ENCODE measurements at regions not wholly inside any gene's neighbourhood (a gene's known extent, or its start where the extent isn't known, plus 50 kb on each side); places are given as distances from the start of the nearest gene placed in this dataset.

DNA sequence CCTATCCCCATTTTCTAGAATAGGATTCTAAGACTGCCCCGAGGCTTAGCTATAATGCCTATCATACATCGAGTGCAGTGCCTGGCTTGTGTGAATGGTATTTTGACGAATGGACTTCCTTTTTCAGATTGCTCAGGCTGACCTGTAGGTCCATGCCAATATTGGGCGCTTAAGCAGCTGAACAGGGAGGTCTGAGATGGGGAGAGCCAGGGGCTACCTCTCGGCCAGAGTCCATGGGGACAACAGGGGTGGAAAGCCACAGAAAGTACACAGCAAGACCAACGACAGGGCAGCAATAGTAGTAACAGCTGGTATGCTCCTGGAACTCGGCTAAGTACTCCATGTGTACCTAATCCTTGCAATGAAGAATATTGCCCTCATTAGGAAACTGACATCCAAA is 91.7 kb upstream of the WSCD1 start:
- TF ChIP-seq, protein P1, sequence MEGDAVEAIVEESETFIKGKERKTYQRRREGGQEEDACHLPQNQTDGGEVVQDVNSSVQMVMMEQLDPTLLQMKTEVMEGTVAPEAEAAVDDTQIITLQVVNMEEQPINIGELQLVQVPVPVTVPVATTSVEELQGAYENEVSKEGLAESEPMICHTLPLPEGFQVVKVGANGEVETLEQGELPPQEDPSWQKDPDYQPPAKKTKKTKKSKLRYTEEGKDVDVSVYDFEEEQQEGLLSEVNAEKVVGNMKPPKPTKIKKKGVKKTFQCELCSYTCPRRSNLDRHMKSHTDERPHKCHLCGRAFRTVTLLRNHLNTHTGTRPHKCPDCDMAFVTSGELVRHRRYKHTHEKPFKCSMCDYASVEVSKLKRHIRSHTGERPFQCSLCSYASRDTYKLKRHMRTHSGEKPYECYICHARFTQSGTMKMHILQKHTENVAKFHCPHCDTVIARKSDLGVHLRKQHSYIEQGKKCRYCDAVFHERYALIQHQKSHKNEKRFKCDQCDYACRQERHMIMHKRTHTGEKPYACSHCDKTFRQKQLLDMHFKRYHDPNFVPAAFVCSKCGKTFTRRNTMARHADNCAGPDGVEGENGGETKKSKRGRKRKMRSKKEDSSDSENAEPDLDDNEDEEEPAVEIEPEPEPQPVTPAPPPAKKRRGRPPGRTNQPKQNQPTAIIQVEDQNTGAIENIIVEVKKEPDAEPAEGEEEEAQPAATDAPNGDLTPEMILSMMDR (IDR thresholded peaks at IDR 0.05; ENCODE audit: insufficient read depth, low read length, poor library complexity, severe bottlenecking): no peak
- TF ChIP-seq EZH2phosphoT487 (conservative IDR thresholded peaks at IDR 0.05; ENCODE audit: low read length): no peak

All from SU-DHL-6 (cell line).